ENCODE measurements at regions not wholly inside any gene's neighbourhood (a gene's known extent, or its start where the extent isn't known, plus 50 kb on each side); places are given as distances from the start of the nearest gene placed in this dataset.

DNA sequence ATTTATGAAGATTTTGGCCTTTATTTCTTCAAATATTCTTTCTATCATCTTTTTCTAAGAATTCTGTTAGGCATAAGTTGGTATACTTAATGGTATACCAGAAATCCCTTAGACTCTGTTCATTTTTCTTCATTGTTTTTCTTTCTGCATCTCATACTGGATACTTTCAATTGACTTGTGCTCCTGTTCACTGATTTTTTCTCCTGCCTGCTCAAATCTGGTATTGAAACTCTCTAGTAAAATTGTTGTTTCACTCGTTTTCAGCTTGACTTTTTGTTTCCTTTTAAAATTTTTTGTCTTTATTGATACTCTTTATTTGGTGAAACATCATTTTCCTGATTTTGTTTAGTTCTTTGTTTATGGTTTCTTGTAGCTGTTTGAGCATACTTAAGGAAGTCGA is 243.2 kb downstream of the TRIB2 start:
- no peak overlapping the region for H3K27ac ChIP-seq (ENCODE audit: insufficient read depth, low read depth, low read length)
- CTCF ChIA-PET, result interaction anchor here (0.6 kb wide), 1 partner anchor 47 kb away, joined by 3 read pairs; no protein-coding TSS in a partner anchor
- FAIRE-seq (no peak), DNase-seq (ENCODE audit: low read depth, low spot score) (no peak)
- BruUV-seq (replicated peaks), result no TSS peak
- TF ChIP-seq MYC (IDR thresholded peaks at IDR 0.05; ENCODE audit: low read depth, low read length) (no peak), POLR2A (IDR thresholded peaks at IDR 0.05; ENCODE audit: low read depth, low read length) (no peak), POLR2AphosphoS5 (IDR thresholded peaks at IDR 0.05; ENCODE audit: insufficient read depth, low read depth, low read length) (no peak), GATA2 (IDR thresholded peaks at IDR 0.05; ENCODE audit: insufficient read depth, insufficient read length, low read depth, low read length) (no peak), EZH2 (IDR thresholded peaks at IDR 0.05; ENCODE audit: borderline replicate concordance, low read depth, low read length, severe bottlenecking) (no peak), FOS (IDR thresholded peaks at IDR 0.05; ENCODE audit: borderline replicate concordance, insufficient read depth, low read length) (no peak), JUN (IDR thresholded peaks at IDR 0.05; ENCODE audit: borderline replicate concordance, insufficient read depth, insufficient read length, low read depth) (no peak)
- TF ChIP-seq, protein P1, sequence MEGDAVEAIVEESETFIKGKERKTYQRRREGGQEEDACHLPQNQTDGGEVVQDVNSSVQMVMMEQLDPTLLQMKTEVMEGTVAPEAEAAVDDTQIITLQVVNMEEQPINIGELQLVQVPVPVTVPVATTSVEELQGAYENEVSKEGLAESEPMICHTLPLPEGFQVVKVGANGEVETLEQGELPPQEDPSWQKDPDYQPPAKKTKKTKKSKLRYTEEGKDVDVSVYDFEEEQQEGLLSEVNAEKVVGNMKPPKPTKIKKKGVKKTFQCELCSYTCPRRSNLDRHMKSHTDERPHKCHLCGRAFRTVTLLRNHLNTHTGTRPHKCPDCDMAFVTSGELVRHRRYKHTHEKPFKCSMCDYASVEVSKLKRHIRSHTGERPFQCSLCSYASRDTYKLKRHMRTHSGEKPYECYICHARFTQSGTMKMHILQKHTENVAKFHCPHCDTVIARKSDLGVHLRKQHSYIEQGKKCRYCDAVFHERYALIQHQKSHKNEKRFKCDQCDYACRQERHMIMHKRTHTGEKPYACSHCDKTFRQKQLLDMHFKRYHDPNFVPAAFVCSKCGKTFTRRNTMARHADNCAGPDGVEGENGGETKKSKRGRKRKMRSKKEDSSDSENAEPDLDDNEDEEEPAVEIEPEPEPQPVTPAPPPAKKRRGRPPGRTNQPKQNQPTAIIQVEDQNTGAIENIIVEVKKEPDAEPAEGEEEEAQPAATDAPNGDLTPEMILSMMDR (IDR thresholded peaks at IDR 0.05; ENCODE audit: extremely low read depth in 1 of 2, insufficient read depth in 1 of 2, low read depth in 1 of 2, low read length in 2 of 2), result no peak
- TF ChIP-seq, protein P2, sequence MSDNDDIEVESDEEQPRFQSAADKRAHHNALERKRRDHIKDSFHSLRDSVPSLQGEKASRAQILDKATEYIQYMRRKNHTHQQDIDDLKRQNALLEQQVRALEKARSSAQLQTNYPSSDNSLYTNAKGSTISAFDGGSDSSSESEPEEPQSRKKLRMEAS (IDR thresholded peaks at IDR 0.05; ENCODE audit: insufficient read depth, insufficient read length), result no peak
- H3K9ac ChIP-seq (replicated peaks; ENCODE audit: extremely low read depth, insufficient read depth, low read length), result no peak overlapping the region
- dilution Hi-C loops (cut with MboI; ENCODE audit: extremely low pct_ligation_motif_present, low sequenced_read_pairs), result no loop called here
- H3K4me1 ChIP-seq (ENCODE audit: control insufficient read depth, extremely low read depth, insufficient read depth, low read length), result peaks cover 2% of the 10 kb centered on the region
- H3K79me2 ChIP-seq (ENCODE audit: control insufficient read depth, insufficient read depth, low read length), result no peaks in the 10 kb centered on the region
- H3K36me3 ChIP-seq (ENCODE audit: control insufficient read depth in 2 of 2, extremely low read depth in 1 of 2, insufficient read depth in 2 of 2, low read length in 2 of 2), result no peaks in the 10 kb centered on the region
- H3K4me3 ChIP-seq (replicated peaks in 1 of 3; ENCODE audit: insufficient read depth in 1 of 3, low read depth in 1 of 3, low read length in 3 of 3), result no peak overlapping the region
- no peaks in the 10 kb centered on the region for H3K9me1 ChIP-seq (replicated peaks; ENCODE audit: control insufficient read depth, extremely low read depth, insufficient read depth, low read length)
- H3K4me2 ChIP-seq (ENCODE audit: insufficient read depth, low read length), result no peak overlapping the region
- no peaks in the 10 kb centered on the region for H3K27me3 ChIP-seq (ENCODE audit: control insufficient read depth in 2 of 2, insufficient read depth in 2 of 2, low read length in 2 of 2)
- POLR2A ChIA-PET, result no interaction called here
- no peaks in the 10 kb centered on the region for H4K20me1 ChIP-seq (replicated peaks; ENCODE audit: control insufficient read depth, extremely low read depth, insufficient read depth, low read length)
- no peaks in the 10 kb centered on the region for H3K9me3 ChIP-seq (replicated peaks; ENCODE audit: control insufficient read depth, insufficient read depth, low read length)
- intact Hi-C loops (cut with micrococcal nuclease), result loop anchor here (10.0 kb wide), 1 partner anchor 785 kb away; no protein-coding TSS in a partner anchor
- H2AFZ ChIP-seq (ENCODE audit: low read depth, low read length), result no peak overlapping the region

All from endothelial cell of umbilical vein (primary cell).